ENCODE measurements at regions not wholly inside any gene's neighbourhood (a gene's known extent, or its start where the extent isn't known, plus 50 kb on each side); places are given as distances from the start of the nearest gene placed in this dataset.

DNA sequence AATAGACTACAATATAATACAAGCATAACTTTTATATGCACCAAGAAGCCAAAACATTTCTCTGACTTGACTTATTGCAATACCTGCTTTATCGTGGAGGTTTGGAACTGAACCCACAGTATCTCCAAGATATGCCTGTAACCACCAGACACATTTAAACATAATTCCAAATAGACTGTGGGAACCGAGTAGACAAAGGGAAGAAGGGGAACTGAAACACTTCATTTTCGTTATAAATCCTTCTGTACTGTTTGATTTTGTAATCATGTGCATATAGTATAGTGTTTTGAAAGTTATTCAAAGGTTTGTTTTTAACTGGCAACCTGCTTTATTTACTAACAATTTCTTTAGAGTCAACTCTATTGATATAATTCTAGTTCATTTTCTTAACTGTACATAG is 154.9 kb upstream of the BEND6 start:
- no peak for DNase-seq (ENCODE audit: low spot score)
- no peak overlapping the region for H3K27ac ChIP-seq
- no peaks in the 10 kb centered on the region for H3K9me3 ChIP-seq
- H3K36me3 ChIP-seq = no peaks in the 10 kb centered on the region
- H3K4me1 ChIP-seq (ENCODE audit: control insufficient read depth in 1 of 2, low read depth in 2 of 2) = peaks cover 44% of the 10 kb centered on the region in 2 donors
- H3K4me3 ChIP-seq = no peak overlapping the region
- TF ChIP-seq, protein P1, sequence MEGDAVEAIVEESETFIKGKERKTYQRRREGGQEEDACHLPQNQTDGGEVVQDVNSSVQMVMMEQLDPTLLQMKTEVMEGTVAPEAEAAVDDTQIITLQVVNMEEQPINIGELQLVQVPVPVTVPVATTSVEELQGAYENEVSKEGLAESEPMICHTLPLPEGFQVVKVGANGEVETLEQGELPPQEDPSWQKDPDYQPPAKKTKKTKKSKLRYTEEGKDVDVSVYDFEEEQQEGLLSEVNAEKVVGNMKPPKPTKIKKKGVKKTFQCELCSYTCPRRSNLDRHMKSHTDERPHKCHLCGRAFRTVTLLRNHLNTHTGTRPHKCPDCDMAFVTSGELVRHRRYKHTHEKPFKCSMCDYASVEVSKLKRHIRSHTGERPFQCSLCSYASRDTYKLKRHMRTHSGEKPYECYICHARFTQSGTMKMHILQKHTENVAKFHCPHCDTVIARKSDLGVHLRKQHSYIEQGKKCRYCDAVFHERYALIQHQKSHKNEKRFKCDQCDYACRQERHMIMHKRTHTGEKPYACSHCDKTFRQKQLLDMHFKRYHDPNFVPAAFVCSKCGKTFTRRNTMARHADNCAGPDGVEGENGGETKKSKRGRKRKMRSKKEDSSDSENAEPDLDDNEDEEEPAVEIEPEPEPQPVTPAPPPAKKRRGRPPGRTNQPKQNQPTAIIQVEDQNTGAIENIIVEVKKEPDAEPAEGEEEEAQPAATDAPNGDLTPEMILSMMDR (IDR thresholded peaks at IDR 0.05) = no peak
- no peak for ATAC-seq (ENCODE audit: insufficient number of reproducible peaks, low FRiP score, low read depth)
- H3K27me3 ChIP-seq (replicated peaks; ENCODE audit: insufficient read depth) = no peaks in the 10 kb centered on the region

DNA sequence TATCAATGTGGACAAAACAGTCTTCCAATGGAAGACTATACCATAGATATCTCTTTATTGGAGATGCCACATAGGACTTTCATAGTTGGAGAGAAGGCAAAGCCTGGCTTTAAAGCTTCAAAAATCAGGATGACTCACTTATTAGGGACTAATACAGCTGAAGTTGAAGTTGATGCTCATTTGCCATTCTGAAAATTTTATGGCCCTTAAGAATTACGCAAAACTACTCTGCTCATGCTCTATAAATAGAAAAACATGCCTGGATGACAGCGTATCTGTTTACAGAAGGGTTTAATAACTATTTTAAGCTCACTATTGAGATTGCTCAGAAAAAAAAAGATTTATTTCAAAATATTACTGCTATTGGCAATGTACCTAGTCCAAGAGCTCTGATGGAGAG is 155.5 kb upstream of the DST start:
- Histone ChIP-seq H3K27me3 (replicated peaks; ENCODE audit: insufficient read depth) (no peaks in the 10 kb centered on the region), H3K4me1 (ENCODE audit: control insufficient read depth in 1 of 2, low read depth in 2 of 2) (peaks cover 47 to 54% of the 10 kb centered on the region in 2 donors), H3K36me3 (no peaks in the 10 kb centered on the region), H3K9me3 (no peaks in the 10 kb centered on the region), H3K4me3 (no peak overlapping the region), H3K27ac (peak overlapping the region; percentile 10 to 47)
- TF ChIP-seq, protein P1 (IDR thresholded peaks at IDR 0.05) = no peak
- ATAC-seq (ENCODE audit: insufficient number of reproducible peaks, low FRiP score, low read depth) (peak; percentile 68), DNase-seq (ENCODE audit: low spot score) (no peak)

DNA sequence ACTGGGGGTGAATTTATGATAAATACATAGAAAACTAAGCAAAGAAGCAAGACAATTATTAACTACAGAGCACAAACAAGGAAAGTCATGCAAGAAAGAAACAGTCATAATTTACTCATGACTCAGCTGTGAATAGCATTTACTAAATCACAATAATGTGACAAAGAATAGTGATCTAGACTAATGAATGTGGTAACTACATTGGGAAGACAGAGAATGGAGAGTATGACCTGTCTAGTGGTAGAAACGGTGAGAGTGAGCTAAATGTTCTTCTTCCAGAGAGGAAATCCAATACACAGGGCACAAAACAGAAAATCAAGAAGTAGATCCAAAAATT is 153.5 kb upstream of the DST start:
- ATAC-seq (ENCODE audit: insufficient number of reproducible peaks, low FRiP score, low read depth) = no peak
- no peaks in the 10 kb centered on the region for H3K9me3 ChIP-seq
- no peaks in the 10 kb centered on the region for H3K36me3 ChIP-seq
- TF ChIP-seq, protein P1 (IDR thresholded peaks at IDR 0.05) = no peak
- H3K4me1 ChIP-seq (ENCODE audit: control insufficient read depth in 1 of 2, low read depth in 2 of 2) = peaks cover 40 to 67% of the 10 kb centered on the region in 2 donors
- H3K27ac ChIP-seq = no peak overlapping the region
- DNase-seq (ENCODE audit: low spot score) = no peak
- no peak overlapping the region for H3K4me3 ChIP-seq
- no peaks in the 10 kb centered on the region for H3K27me3 ChIP-seq (replicated peaks; ENCODE audit: insufficient read depth)

DNA sequence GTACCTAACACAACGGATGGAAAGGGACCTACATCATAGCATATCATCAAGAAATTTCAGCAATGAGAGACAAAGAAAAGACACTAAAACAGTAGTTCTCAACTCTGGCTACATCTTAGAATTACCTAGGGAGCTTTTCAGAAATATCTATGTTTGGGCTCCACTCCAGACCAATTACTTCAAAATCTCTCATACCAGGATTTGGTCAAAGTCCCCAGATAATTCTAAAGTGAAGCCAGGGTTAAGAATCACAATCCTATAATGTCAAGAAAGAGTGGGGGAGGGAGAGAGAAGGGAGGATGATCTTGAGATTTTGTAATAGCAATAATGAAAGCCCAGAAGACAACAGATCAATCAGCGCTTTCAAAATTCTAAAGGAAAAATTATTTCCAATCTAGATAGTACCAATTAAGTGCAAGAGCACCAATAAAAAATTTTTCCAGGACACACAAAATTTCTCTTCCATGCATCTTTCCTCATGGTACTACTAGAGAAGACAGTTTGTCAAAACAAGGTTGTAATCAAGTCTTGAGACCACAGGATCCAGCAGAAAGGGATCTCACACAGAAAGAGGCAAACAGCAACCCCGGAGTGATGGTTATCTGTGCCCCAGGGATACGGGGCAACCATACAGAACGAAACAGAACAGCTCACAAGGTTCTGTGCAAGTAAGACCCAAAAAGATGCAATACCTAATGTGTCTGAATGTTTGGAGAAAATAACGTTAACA is 152.9 kb upstream of the DST start:
- TF ChIP-seq, protein P1 (IDR thresholded peaks at IDR 0.05) = no peak
- Histone ChIP-seq H3K4me3 (no peak overlapping the region), H3K36me3 (no peaks in the 10 kb centered on the region), H3K4me1 (ENCODE audit: control insufficient read depth in 1 of 2, low read depth in 2 of 2) (peaks cover 45 to 72% of the 10 kb centered on the region in 2 donors), H3K9me3 (no peaks in the 10 kb centered on the region), H3K27ac (no peak overlapping the region), H3K27me3 (replicated peaks; ENCODE audit: insufficient read depth) (no peaks in the 10 kb centered on the region)
- DNase-seq (ENCODE audit: low spot score) (no peak), ATAC-seq (ENCODE audit: insufficient number of reproducible peaks, low FRiP score, low read depth) (no peak)

DNA sequence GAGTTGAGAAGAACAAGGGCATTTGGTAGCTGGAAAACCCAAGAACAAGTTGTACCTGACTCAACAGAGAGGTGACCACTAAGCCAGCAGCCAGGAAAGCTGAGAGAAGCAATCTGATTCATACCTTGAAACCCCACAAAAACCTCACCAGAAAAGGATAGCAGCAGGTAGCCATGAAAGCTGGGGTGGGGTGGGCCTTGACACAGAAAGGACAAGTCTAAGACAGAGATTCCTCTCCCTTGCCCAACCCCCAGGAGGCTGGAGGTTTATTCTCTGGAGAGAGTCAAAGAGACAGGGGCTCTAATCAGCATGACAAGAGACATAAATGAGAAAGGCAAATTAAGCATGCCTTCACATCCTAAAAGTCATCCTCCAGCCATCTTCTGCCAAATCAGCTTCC is 151.7 kb upstream of the DST start:
- no peak overlapping the region for H3K27ac ChIP-seq
- TF ChIP-seq, protein P1 (IDR thresholded peaks at IDR 0.05) = no peak

More for the DNA sequence above, 151.7 kb upstream of the DST start:
- Histone ChIP-seq H3K4me1 (ENCODE audit: control insufficient read depth in 1 of 2, low read depth in 2 of 2) (peaks cover 49 to 81% of the 10 kb centered on the region in 2 donors), H3K4me3 (no peak overlapping the region), H3K36me3 (no peaks in the 10 kb centered on the region), H3K9me3 (no peaks in the 10 kb centered on the region), H3K27me3 (replicated peaks; ENCODE audit: insufficient read depth) (no peaks in the 10 kb centered on the region)
- no peak for DNase-seq (ENCODE audit: low spot score)
- no peak for ATAC-seq (ENCODE audit: insufficient number of reproducible peaks, low FRiP score, low read depth)

All from thoracic aorta (tissue), 2 donors.